ENCODE measurements at regions not wholly inside any gene's neighbourhood (a gene's known extent, or its start where the extent isn't known, plus 50 kb on each side); places are given as distances from the start of the nearest gene placed in this dataset.

DNA sequence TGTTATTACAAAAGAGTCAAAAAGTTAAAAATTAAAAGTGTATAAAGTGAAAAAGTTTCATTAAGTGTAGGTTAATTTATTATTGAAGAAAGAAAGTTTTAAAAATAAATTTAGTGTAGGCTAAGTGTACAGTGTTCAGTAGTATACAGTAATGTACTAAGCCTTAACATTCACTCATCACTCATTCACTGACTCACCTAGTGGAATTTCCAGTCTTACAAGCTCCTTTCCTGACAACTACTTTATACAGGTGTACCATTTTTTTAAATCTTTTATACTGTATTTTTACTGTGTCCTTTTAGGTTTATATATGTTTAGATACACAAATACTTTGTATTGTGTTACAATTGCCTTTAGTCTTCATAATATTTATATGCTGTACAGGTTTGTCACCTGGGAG is 530.2 kb upstream of the FAM174A start:
- no peak for DNase-seq

DNA sequence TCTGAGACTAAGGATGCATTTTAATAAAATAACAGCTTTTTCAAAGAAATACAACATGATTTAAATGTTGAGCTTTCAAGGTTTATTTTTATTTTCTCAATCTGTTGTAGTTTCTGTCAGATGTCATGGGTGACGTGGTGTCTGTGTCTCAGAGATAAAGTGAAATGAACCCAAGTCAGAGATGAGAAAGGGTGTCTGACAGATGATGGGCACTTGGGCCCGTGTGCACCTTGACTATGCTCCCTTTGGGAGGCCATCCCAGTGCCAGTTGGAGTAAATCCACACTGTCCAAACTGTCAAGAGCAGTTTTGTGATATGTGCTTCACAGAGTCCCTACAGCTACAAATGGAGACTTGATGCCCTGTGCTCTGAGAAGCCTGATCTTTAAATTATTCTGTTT is 536.9 kb upstream of the FAM174A start:
- no peak for DNase-seq

DNA sequence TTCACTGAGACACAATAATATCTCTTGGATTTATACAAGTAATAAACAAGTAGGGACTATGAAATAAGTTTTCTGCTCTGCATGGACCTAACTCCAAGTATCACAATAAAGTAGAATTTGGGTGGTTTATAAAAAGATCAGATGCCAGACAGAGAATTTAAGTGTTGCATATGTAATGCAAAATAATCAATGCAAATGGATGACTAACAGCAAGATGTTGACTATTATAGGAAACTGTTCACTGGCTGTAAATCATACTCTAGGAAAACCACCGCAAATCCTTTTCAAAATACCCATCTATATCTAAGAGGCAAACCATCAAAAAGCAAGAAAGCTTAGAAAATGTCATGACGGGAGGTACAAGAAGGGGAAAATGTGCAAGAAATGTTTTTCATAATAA is 539.8 kb upstream of the FAM174A start:
- no peak for DNase-seq

DNA sequence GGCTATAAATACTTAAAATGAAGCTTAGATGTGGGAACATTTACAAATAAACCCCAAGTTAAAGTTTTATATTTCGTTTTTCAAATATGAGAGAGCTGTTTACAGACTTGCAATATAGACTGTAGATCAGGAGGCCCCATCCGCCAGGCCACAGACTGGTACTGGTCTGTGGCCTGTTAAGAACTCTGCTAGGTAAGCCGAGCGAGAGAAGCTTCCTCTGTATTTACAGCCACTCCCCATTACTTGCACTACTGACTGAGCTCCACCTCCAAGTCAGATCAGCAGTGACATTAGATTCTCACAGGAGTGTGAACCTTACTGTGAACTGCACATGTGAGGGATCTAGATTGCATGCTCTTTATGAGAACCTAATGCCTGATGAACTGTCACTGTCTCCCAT is 561.4 kb upstream of the FAM174A start:
- no peak for DNase-seq

DNA sequence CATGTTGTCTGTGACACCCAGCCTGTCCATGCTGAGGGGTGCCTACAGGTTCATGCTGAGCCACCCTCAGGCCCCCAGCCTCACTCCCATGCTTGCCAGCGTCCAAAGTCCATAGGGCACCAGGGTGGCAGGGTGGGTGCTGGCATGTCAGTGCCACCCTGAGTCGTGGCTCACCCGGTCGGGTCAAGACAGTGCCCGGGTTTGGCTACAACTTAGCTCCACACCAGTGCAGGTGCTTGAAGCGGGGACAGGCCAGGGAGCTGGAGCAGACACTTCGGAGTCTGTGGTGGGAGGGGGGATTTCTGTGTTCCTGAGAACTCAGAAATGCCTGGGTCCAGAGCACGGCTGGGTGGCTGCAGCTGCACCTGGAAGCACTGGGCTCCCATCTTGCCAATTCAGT is 579.2 kb upstream of the FAM174A start:
- no peak for DNase-seq

DNA sequence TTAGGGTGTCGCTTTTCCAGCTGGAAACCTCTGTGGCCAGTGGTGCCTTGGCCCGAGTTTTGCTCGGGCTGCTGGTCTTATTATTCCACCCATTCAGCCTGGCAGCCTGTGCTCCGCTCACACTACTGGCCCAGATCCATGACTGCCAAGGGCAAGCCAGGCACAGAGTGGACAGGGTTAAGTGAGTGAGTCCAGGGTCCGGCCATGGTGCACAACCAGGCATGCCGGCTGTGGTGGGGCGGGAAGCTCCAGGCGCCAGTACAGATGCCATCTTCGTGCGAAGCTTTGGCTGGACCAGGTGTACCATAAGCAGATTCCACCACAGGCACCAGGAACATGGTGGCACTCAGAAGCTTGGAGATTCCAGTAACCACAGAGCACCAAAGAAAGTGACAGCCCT is 580.2 kb upstream of the FAM174A start:
- no peak for DNase-seq

DNA sequence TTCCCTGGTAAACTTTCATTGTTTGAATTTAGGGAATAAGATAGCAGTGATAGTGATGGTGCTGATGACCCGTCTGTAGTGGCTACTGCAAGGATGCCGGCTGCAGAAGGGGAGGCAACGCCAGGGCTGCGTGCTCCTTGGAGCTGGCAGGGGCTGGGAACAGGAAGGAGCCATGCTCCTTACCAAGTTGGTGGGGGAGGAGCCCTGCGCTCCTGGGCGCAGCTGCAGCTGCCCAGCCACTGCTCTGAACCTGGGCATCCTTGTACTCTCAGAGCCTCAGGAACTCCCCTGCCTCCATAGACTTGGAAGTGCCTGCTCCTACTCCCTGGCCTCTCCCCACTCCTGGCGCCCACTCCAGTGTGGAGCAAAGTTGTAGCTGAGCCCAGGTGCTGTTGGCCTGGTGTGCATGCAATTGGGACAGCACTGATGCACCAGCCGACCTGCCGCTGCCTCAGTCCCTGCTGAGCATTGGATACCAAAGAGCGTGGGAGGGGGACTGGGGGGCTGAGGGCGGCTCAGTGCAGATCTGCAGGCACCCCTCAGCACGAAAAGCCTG is 585.1 kb upstream of the FAM174A start:
- DNase-seq: no peak

DNA sequence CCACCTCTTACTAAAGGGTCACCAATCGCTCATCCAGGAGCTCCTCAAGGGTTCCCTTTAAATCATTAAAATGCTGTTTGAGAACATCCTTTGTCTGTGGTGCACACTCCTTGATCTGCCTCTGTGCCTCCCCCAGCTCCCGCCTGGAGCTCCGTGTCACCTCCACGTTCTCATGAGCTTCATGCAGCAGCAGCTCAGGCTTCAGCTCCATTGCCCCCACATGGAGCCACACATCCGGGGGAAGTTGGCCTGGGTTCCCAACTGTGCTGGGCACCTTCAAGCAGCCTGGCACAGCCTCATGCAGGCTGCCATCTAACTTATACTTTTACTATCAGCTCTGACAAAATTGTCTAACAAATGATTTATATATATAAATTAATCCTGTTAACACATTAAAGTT is 585.8 kb upstream of the FAM174A start:
- no peak for DNase-seq

DNA sequence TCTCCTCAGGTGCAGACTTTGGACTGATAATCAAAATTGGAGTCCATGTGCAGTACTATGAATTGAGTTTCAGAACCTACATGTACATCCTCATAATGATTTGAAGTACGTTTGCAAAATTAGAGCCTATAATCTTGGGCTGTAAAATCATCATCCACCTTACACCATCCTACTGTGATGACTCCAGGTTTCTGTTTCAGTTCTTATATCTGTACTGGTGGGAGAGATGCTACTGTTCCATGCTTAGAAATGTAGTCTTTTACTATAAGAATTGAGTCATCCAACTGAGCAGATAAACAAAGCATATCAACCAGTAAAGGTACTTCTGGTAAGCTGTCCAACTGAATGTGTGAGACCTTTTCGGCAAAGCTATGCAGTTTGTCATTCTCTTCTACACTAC is 586.3 kb upstream of the FAM174A start:
- no peak for DNase-seq

DNA sequence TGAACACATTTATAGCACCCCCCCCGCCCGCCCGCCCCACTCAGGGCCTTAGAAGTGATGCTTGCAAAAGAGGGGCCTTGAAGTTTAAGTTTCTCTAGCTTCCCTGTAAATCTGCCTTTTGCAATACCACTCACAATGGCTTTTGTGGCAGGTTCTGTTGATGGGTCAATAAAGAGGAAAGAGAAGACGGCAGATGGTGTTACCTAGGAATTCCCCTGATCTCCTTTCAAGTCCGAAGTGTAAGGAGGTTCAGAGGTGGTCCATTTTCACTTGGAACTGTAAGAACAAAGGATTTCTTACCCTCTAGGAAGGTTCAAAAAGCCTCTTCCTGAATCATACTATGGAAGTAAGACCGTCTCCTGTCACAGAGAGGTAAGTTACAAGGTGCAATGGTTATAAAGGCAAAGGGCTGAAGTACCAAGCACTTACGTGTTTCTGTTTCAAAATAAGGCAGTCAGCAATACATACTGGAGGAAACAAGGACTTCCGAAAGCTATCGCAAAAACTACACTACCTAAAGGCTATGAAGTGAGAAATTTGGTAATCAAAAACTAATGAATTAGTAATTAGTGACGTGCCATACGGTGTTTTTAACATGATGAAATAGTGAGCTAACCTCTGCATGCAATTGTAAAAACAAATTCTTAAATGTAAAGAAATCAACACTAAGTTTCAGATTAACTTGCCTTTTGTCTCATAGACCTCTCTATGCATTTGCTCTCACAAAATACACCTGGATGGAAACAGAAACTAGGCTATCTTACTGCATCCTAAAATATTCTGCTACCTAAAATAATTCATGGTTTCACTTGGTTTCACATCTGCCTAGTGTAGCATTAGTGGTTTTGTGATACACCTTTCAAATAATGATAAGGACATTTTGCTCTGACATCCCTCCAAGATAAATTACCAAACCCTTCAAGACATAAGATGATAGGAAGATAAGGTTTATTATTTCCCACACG is 589.4 kb upstream of the FAM174A start:
- DNase-seq: no peak

DNA sequence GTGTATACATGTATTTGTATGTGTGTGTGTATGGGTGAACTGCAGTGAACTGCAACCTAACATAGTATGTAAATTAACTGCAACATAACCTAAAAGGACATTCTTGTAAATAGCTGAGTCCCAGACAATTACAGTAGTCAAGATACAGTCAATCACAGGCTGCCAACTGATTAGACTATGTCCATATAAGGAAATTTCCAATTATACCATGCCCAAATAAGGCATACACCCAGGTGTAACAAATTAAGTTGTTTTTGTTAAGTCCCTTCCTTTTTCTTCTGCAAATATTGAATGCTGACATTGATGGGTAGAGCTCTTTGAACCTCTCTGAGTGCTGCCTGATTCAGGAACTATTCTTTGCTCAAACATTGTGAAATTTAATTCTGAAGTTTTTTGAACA is 594.6 kb upstream of the FAM174A start:
- no peak for DNase-seq

DNA sequence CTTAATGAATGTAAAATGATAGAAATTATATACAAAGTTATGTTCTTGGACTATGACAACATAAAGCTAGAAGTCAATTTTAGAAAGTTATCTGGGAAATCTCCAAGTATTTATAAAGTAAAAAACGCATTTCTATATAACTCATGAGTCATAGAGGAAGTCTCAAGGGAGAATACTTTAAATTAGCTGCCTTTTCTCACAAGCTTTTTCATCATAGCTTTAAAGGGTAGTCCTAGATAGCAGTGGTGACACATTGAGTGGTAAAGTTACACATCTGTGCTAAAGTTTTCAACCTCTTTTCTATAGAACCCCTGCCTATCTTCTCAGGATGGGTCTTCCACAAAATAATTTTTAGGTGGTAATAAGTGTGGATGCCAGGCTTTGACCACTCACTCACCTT is 598.3 kb upstream of the FAM174A start:
- no peak for DNase-seq

DNA sequence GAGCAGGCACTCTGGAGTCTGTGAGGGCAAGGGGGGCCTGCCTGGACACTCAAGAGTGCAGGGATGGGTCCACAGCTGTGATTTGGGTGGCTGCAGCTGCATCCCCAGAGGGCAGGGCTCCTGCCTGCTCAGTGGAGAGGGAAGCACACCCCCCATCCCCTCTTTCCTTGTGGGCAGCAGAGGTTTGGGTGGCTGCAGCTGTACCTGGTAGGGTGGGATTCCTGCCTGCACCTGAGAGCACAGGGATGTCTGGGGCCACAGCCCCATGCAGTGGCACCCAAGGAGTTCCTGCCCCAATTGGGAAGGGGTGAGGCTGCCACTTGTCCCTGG is 605.4 kb upstream of the FAM174A start:
- DNase-seq: no peak

DNA sequence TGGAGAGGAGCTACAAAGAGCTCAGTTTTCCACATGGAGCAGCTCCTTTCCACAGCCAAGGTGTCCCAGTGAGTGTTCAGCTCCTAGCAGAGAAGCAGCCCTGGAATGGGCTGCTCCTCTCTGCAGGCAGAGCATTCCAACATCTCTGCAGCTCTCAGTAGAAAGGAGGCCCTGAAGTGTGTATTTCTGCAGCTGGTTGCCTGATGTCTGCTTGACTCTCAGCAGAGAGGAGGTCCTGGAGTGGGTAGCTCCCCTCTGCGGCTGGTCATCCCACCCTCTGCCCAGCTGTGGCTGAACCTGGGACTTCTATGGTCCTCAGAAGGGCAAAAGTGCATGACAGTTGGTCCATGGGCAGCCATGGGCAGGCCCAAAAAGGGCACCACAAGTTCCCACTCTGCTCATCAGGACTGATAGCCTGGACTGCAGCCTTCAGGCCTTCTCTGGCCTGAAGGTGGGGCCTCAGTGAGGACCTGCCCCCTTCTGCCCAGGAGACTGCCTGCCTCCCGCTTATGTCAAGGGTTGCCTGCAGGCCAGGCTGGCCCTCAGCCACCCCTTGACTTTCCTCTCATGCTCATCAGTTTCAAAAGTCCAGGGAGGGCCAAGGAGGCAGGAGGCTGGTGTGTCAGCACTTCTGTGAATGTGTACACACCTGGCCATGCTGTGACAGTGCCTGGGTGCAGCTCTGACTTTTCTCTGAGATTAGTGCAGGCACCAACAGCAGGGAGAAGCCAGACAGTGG is 605.9 kb upstream of the FAM174A start:
- DNase-seq: no peak

DNA sequence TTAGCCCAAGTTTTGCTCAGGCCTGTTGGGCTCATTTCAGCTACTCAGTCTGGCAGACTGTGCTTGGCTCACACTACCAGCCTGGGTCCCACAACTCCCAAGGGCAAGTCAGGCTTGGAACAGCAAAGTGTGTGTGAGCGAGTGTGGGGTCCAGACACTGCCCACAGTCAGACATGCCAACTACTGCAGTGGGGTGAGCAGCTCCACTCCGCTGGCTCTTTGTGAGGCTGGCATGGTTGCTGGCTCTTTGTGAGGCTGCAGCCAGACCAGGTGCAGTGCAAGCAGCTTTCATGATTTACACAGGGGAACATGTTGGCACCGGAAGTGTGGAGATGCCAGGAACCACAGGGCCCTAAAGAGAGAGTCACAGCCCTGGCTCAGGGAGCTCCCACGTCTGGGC is 606.7 kb upstream of the FAM174A start:
- no peak for DNase-seq

DNA sequence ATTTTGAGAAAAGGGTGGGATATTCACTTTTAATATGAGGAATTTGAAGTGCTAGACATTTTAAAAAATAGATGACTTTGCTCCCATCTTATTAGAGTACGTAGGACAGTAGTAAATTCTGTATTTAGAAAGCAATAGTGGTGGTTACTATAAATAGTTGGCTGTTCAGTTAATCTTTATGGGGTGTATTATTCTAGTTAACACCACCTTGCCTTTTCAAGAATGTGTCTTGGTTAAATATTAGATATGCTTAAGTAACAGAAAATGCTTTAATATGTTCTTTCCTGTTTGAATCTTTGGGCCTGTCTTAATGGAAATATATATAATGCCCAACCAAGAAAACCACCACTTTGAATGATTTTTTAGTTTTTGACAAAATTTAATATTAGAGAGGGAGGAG is 608.7 kb upstream of the FAM174A start:
- no peak for DNase-seq

DNA sequence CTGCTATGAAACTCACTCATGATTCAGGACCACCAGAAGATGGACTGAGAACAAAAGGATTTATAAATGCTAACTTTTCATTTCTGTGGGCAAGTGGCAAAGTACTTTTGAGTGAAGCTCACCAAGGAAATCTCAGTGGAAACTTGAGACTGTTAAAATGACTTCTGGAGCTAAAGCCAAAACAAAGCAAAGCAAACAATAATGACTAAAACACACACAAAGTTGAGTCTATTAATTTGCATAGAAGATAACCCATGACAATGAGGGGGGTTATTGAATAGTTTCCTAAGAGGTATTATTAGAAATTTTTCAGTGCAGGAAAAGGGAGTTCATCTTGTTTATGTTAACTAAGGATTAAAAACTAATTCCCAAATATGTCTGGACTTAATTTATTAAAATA is 612.8 kb upstream of the FAM174A start:
- no peak for DNase-seq

DNA sequence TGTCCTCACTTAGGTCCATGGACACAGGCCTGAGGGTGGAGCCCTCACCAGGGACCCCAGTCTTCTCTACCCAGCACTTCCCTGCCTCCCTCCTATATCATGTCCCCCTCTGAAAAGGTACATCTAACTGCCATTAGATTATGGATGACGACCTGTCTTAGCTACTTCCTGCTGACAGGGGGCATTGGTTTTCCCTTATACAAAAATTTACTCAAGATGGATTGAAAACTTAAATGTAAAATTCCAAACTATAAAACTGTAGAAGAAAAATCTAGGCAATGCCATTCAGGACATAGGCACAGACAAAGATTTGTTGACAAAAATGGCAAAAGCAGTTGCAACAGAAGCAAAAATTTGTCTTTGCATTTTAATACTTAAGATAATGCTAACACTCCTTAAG is 623.2 kb upstream of the FAM174A start:
- DNase-seq: no peak

DNA sequence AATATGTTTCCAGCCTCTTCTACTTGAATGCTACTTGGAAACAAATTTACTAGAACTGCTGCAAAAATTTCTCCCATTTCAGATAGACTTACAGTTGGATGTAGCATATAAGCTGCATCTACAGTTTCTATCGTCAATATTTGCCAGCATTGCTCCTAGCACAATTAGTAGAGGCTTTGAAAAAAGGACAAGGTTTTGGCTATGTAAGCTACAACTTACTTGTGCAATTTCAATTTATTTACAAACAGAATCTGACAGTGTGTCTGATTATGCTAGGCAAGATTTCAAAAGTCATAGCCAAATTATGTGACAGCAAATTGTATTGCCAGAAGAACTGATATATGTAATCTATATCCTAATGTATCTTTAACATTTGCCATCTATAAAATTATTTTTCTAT is 628.4 kb upstream of the FAM174A start:
- DNase-seq: no peak

DNA sequence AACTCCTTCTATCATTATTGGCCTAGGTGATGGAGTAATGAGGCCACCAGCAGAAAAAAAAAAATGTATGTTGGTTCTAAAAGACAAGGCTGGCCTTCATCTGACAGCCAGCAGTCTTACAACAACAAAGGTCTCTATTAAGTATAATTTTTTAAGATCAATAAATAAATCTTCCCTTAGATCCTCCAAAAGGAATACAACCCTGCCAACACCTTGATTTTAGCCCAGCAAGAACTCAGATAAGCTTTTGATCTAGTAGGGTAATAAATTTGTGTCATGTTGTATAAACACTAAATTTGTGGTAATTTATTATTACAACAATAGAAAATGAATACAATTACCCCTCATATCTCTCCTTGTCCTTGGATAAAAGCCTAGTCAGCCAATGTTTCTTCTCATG is 633.2 kb upstream of the FAM174A start:
- no peak for DNase-seq

DNA sequence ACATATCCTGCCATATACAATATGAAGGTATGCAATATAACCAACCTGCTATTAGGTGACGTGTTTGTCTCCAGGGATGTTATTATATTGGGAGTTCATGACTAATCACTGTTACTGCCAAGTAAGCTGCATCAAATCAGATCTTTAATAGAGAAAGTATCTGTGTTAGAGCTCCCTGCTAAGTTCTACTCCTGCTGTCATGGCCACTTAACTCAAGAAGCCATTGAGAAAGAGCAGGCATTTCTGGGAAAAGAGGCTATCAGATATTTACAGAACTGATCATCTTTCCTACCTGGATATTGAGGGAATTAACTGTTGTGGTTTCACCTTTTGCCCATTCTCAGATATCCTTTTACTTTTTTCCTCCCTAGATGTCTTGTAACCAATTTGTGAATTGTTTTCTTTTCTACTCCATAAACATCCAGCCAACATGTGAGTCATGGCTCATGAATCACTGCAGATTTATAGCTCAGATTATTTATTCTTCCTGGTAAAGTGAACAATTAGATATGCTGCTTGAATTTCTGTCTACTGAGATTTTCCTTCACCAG is 634.8 kb upstream of the FAM174A start:
- no peak for DNase-seq

DNA sequence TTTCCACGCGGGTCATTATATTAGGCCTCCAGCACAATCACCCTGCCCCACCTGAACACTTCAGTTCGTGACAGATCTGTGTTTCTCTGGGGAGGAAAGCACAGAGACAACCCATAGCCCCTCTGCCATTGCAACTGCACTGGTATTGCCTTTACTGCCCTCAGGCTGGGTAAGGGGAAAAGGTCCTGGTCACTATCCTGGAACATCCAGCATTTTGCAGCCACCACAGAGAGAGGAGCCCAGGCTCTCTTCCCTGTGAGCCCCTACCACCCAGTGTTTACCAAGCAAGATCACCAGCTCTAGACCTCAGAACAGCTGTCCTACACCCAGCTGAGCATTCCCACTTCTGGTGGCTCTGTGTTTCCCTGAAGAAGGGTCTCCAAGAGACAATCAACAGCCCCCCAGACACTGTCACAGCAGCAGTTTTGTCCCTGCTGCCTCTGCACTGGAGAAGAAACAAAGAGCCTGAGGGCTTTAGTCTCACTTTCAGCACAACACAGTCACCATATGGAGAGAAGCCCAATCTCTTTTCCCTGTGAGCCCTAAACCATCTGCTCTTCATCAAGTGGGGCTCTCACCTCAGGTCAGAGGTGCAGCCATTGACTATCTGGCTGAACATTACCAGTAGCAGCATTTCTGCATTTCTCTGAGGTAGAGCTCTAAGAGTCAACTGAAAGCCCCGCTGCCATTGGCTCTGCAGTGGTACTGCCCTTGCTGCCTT is 655.2 kb upstream of the FAM174A start:
- DNase-seq: no peak

DNA sequence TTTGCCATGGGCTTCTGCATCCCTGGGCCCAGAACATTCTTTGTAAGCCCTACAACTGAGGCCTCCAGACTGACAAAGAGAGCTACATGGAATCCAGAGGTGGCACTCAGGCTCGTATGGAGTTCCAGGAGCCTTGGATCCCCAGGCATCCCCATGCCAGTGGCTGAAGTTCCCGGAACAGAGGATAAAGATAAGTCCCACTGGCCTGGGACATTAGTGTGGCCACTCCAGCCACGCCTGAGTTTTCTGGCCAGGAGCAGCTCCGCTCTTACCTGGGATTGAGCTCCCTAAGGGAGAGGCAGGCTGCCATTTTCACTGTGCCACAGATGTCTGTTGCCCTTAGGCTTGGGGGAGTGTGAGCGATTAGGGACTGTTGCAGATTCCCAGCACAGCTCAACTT is 656.3 kb upstream of the FAM174A start:
- DNase-seq: no peak
